ENCODE measurements at regions not wholly inside any gene's neighbourhood (a gene's known extent, or its start where the extent isn't known, plus 50 kb on each side); places are given as distances from the start of the nearest gene placed in this dataset.

DNA sequence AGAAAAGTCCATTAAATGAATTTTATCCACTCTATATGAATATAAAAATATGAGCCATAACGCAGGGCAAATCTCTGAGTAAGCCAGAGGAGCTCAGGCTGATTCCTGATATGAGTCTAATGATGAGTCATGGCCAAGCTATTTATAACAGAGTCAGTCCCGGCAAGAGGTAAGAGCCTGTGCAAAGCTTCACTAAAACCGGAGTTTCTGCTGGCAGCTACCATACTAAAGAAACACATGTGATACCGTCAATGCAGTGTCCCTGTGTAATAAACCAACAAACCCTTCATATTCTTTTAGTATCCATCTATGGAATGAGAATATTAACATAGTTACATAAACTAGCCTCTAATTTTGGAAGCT, 319.4 kb downstream of the KCNC2 start:
- TF ChIP-seq, protein P1, sequence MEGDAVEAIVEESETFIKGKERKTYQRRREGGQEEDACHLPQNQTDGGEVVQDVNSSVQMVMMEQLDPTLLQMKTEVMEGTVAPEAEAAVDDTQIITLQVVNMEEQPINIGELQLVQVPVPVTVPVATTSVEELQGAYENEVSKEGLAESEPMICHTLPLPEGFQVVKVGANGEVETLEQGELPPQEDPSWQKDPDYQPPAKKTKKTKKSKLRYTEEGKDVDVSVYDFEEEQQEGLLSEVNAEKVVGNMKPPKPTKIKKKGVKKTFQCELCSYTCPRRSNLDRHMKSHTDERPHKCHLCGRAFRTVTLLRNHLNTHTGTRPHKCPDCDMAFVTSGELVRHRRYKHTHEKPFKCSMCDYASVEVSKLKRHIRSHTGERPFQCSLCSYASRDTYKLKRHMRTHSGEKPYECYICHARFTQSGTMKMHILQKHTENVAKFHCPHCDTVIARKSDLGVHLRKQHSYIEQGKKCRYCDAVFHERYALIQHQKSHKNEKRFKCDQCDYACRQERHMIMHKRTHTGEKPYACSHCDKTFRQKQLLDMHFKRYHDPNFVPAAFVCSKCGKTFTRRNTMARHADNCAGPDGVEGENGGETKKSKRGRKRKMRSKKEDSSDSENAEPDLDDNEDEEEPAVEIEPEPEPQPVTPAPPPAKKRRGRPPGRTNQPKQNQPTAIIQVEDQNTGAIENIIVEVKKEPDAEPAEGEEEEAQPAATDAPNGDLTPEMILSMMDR (IDR thresholded peaks at IDR 0.05): no peak
- no peak for TF ChIP-seq POLR2A (IDR thresholded peaks at IDR 0.05)
